Testis (tissue), 2 donors: ENCODE measurements at regions not wholly inside any gene's neighbourhood (a gene's known extent, or its start where the extent isn't known, plus 50 kb on each side); places are given as distances from the start of the nearest gene placed in this dataset.

Experiments
- POLR2A ChIP-seq: fragments of 450-650 bp; IDR thresholded peaks from one replicate; pipeline ENCODE4 v1.6.1; 2017; ENCODE audit warnings: antibody characterized with exemption, mild to moderate bottlenecking, moderate library complexity
- TF ChIP-seq, protein P1 (sequence below), 3 experiments: fragments of 450-650 bp in 2 of 3; fragments of 200-600 bp in 1 of 3; sonication (generic) in 1 of 3; IDR thresholded peaks; one replicate each; pipeline ENCODE4 v1.5.1; 2016 to 2019; ENCODE audit warnings: antibody characterized with exemption in 3 of 3, mild to moderate bottlenecking in 2 of 3, moderate library complexity in 1 of 3

DNA sequence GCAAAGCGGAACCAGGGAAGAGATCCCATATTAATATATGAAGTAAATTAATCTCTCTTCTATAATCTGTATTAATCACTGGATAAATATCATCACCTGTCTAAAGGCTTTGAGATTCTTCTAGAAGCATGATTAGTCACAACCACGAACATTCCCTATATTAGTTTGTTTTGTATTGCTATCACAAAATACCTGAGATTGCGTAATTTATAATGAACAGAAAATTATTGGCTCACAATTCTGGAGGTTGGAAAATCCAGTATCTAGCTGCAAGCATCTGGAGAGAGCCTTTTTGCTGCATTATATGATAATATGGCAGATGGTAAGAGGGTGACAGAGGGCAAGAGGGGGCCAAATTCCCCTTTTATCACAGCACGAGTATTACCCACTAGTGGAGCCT is 532.6 kb upstream of the EPHA5 start:
- TF ChIP-seq, protein P1, sequence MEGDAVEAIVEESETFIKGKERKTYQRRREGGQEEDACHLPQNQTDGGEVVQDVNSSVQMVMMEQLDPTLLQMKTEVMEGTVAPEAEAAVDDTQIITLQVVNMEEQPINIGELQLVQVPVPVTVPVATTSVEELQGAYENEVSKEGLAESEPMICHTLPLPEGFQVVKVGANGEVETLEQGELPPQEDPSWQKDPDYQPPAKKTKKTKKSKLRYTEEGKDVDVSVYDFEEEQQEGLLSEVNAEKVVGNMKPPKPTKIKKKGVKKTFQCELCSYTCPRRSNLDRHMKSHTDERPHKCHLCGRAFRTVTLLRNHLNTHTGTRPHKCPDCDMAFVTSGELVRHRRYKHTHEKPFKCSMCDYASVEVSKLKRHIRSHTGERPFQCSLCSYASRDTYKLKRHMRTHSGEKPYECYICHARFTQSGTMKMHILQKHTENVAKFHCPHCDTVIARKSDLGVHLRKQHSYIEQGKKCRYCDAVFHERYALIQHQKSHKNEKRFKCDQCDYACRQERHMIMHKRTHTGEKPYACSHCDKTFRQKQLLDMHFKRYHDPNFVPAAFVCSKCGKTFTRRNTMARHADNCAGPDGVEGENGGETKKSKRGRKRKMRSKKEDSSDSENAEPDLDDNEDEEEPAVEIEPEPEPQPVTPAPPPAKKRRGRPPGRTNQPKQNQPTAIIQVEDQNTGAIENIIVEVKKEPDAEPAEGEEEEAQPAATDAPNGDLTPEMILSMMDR (IDR thresholded peaks at IDR 0.05) = no peak
- no peak for TF ChIP-seq POLR2A
